Esophagus muscularis mucosa (tissue), 3 donors: ENCODE measurements at regions not wholly inside any gene's neighbourhood (a gene's known extent, or its start where the extent isn't known, plus 50 kb on each side); places are given as distances from the start of the nearest gene placed in this dataset.
A peak's percentile ranks its signal among the peaks of the same experiment; 100 is the strongest.

ENCODE experiments used
- POLR2A ChIP-seq: fragments of 450-650 bp; IDR thresholded peaks from one replicate; pipeline ENCODE4 v1.6.1; 2017; ENCODE audit warnings: antibody characterized with exemption, moderate library complexity, mild to moderate bottlenecking, low read depth
- POLR2AphosphoS5 ChIP-seq, 2 donors: sonication (generic); formaldehyde crosslinking; IDR thresholded peaks; one replicate each; pipeline ENCODE4 v1.6.1; 2017; ENCODE audit warnings: antibody characterized with exemption in 2 of 2
- TF ChIP-seq, protein P1 (sequence below), 3 experiments: fragments of 200-600 bp in 2 of 3; fragments of 450-650 bp in 1 of 3; sonication (generic) in 2 of 3; IDR thresholded peaks; one replicate each; pipeline ENCODE4 v1.5.1; 2017 to 2019; ENCODE audit warnings: antibody characterized with exemption in 3 of 3, mild to moderate bottlenecking in 2 of 3, moderate library complexity in 1 of 3

DNA sequence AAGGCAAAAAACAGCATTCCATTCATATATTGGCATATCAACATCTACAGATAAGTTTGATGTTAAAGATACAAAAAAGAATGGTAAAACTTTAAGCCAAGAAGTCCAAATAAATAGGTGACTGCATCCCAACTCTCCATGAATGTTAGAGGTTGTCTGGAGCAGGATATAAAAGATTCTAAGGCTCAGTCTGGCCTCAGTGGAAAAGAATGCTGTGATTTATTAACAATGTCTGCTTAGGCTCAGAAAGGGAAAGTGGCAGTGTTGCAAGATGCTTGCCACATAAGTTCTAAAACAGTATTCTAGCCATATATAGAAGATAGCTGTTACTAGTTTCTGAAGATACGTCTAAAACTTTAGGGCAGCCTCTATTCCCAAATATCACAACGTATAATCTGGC, 179.8 kb upstream of the NBEA start:
- TF ChIP-seq, protein P1, sequence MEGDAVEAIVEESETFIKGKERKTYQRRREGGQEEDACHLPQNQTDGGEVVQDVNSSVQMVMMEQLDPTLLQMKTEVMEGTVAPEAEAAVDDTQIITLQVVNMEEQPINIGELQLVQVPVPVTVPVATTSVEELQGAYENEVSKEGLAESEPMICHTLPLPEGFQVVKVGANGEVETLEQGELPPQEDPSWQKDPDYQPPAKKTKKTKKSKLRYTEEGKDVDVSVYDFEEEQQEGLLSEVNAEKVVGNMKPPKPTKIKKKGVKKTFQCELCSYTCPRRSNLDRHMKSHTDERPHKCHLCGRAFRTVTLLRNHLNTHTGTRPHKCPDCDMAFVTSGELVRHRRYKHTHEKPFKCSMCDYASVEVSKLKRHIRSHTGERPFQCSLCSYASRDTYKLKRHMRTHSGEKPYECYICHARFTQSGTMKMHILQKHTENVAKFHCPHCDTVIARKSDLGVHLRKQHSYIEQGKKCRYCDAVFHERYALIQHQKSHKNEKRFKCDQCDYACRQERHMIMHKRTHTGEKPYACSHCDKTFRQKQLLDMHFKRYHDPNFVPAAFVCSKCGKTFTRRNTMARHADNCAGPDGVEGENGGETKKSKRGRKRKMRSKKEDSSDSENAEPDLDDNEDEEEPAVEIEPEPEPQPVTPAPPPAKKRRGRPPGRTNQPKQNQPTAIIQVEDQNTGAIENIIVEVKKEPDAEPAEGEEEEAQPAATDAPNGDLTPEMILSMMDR (IDR thresholded peaks at IDR 0.05), result no peak
- no peak for TF ChIP-seq POLR2A
- peak in 1 of 2 donors; percentile 63 for TF ChIP-seq POLR2AphosphoS5 (IDR thresholded peaks at IDR 0.05)
